Thoracic aorta (tissue), 2 donors: ENCODE measurements at regions not wholly inside any gene's neighbourhood (a gene's known extent, or its start where the extent isn't known, plus 50 kb on each side); places are given as distances from the start of the nearest gene placed in this dataset.

Experiments
- ATAC-seq: fragments of 150-250 bp; one replicate; pipeline ENCODE4 v1.8.0; 2017; ENCODE audit warnings: low read depth; ENCODE audit not compliant: insufficient number of reproducible peaks, low FRiP score
- DNase-seq: peaks from one replicate; pipeline ENCODE4 v3.0.0-alpha.2; 2020; ENCODE audit warnings: low spot score
- H3K27ac ChIP-seq, 2 donors: fragments of 200-600 bp; sonication (generic); 1 replicate in 1 of 2; 2 replicates in 1 of 2; pipeline ENCODE4 v1.5.1; 2016; ENCODE audit warnings: mild to moderate bottlenecking in 2 of 2, moderate library complexity in 2 of 2
- H3K27me3 ChIP-seq: fragments of 200-600 bp; sonication (generic); replicated peaks from 2 replicates; pipeline ENCODE4 v1.6.0; 2016; ENCODE audit warnings: mild to moderate bottlenecking; ENCODE audit not compliant: insufficient read depth
- H3K36me3 ChIP-seq: fragments of 200-600 bp; sonication (generic); one replicate; pipeline ENCODE4 v1.5.1; 2016
- H3K4me1 ChIP-seq, 2 donors: fragments of 200-600 bp; sonication (generic); 1 replicate in 1 of 2; 2 replicates in 1 of 2; pipeline versions ENCODE4 v1.5.1 to v1.6.0; 2016; ENCODE audit warnings: low read depth in 2 of 2, mild to moderate bottlenecking in 1 of 2; ENCODE audit not compliant: control insufficient read depth in 1 of 2
- H3K4me3 ChIP-seq: fragments of 200-600 bp; sonication (generic); 2 replicates; pipeline ENCODE4 v1.5.1; 2016; ENCODE audit warnings: mild to moderate bottlenecking
- H3K9me3 ChIP-seq: fragments of 200-600 bp; sonication (generic); 2 replicates; pipeline ENCODE4 v1.5.1; 2016
- CTCF ChIP-seq: fragments of 200-600 bp; sonication (generic); IDR thresholded peaks from one replicate; pipeline ENCODE4 v1.5.1; 2019; ENCODE audit warnings: antibody characterized with exemption

GRCh38 chr15:36208868-36209582 is 370.4 kb upstream of the CDIN1 start:
- H3K4me3 ChIP-seq: no peak overlapping the region
- TF ChIP-seq CTCF: no peak
- no peaks in the 10 kb centered on the region for H3K9me3 ChIP-seq
- DNase-seq (no peak), ATAC-seq (no peak)
- H3K27me3 ChIP-seq: no peaks in the 10 kb centered on the region
- H3K36me3 ChIP-seq: no peaks in the 10 kb centered on the region
- no peaks in the 10 kb centered on the region for H3K4me1 ChIP-seq
- H3K27ac ChIP-seq: no peak overlapping the region

- Histone ChIP-seq H3K27ac (no peak overlapping the region), H3K4me3 (no peak overlapping the region), H3K4me1 (no peaks in the 10 kb centered on the region), H3K9me3 (no peaks in the 10 kb centered on the region), H3K27me3 (no peaks in the 10 kb centered on the region), H3K36me3 (no peaks in the 10 kb centered on the region)
- ATAC-seq: no peak
- TF ChIP-seq CTCF: no peak
- DNase-seq: no peak
Observed at GRCh38 chr15:36210426-36210825, 369.0 kb upstream of the CDIN1 start.

GRCh38 chr15:36218322-36218721 is 361.1 kb upstream of the CDIN1 start:
- H3K4me1 ChIP-seq: no peaks in the 10 kb centered on the region
- ATAC-seq (no peak), DNase-seq (no peak)
- no peak overlapping the region for H3K27ac ChIP-seq
- no peak overlapping the region for H3K4me3 ChIP-seq
- no peaks in the 10 kb centered on the region for H3K36me3 ChIP-seq
- TF ChIP-seq CTCF: no peak
- H3K9me3 ChIP-seq: peaks cover 8% of the 10 kb centered on the region
- no peaks in the 10 kb centered on the region for H3K27me3 ChIP-seq

GRCh38 chr15:36218991-36219390 is 360.4 kb upstream of the CDIN1 start:
- DNase-seq (no peak), ATAC-seq (no peak)
- Histone ChIP-seq H3K9me3 (peaks cover 8% of the 10 kb centered on the region), H3K27ac (no peak overlapping the region), H3K27me3 (no peaks in the 10 kb centered on the region), H3K36me3 (no peaks in the 10 kb centered on the region), H3K4me3 (no peak overlapping the region), H3K4me1 (no peaks in the 10 kb centered on the region)
- no peak for TF ChIP-seq CTCF

- H3K9me3 ChIP-seq: peaks cover 8% of the 10 kb centered on the region
- H3K27ac ChIP-seq: no peak overlapping the region
- H3K4me3 ChIP-seq: no peak overlapping the region
- TF ChIP-seq CTCF: no peak
- DNase-seq (no peak), ATAC-seq (no peak)
- no peaks in the 10 kb centered on the region for H3K4me1 ChIP-seq
- H3K36me3 ChIP-seq: no peaks in the 10 kb centered on the region
- H3K27me3 ChIP-seq: no peaks in the 10 kb centered on the region
Observed at GRCh38 chr15:36221992-36222391, 357.4 kb upstream of the CDIN1 start.
